Neural cell (in vitro differentiated cells): ENCODE measurements at regions not wholly inside any gene's neighbourhood (a gene's known extent, or its start where the extent isn't known, plus 50 kb on each side); places are given as distances from the start of the nearest gene placed in this dataset.

ENCODE experiments used
- H2AFZ ChIP-seq: fragments of 200-600, 300-800 bp; sonication (generic), shearing (Covaris generic); 2 replicates; pipeline ENCODE4 v1.6.0; 2014; ENCODE audit warnings: low read depth, mild to moderate bottlenecking, antibody characterized with exemption, low read length, moderate library complexity
- H3F3A ChIP-seq: fragments of 200-600 bp; shearing (Covaris generic); 2 replicates; pipeline ENCODE4 v1.6.1; 2016; ENCODE audit warnings: mild to moderate bottlenecking, moderate library complexity, mixed read lengths, antibody characterized with exemption, low read length; ENCODE audit not compliant: insufficient read depth, poor library complexity, severe bottlenecking
- H3K27ac ChIP-seq: fragments of 200-600, 300-800 bp; sonication (generic), shearing (Covaris generic); 2 replicates; pipeline ENCODE4 v1.5.1; 2014; ENCODE audit warnings: mild to moderate bottlenecking, low read length, moderate library complexity
- H3K27me3 ChIP-seq: fragments of 300-800, 200-600 bp; sonication (generic), shearing (Covaris generic); 2 replicates; pipeline ENCODE4 v1.6.0; 2014; ENCODE audit warnings: mild to moderate bottlenecking, low read depth, low read length, moderate library complexity; ENCODE audit not compliant: insufficient read depth
- H3K36me3 ChIP-seq: fragments of 300-800, 200-600 bp; sonication (generic), shearing (Covaris generic); 2 replicates; pipeline ENCODE4 v1.5.1; 2014; ENCODE audit warnings: mild to moderate bottlenecking, antibody characterized with exemption, low read length, moderate library complexity; ENCODE audit not compliant: insufficient read depth
- H3K4me2 ChIP-seq: fragments of 300-800, 200-600 bp; sonication (generic), shearing (Covaris generic); 2 replicates; pipeline ENCODE4 v1.6.0; 2014; ENCODE audit warnings: mild to moderate bottlenecking, low read length
- H3K4me3 ChIP-seq: fragments of 300-800, 200-600 bp; sonication (generic), shearing (Covaris generic); 2 replicates; pipeline ENCODE4 v1.5.1; 2014; ENCODE audit warnings: mild to moderate bottlenecking, low read length, moderate library complexity
- H3K79me2 ChIP-seq: fragments of 200-600 bp; shearing (Covaris generic); replicated peaks from 2 replicates; pipeline ENCODE4 v1.6.0; 2014; ENCODE audit warnings: mild to moderate bottlenecking, low read length, moderate library complexity; ENCODE audit not compliant: insufficient read depth
- H3K9ac ChIP-seq: fragments of 300-800, 200-600 bp; sonication (generic), shearing (Covaris generic); 2 replicates; pipeline ENCODE4 v1.6.1; 2016; ENCODE audit warnings: mild to moderate bottlenecking, low read length, mixed read lengths
- H3K9me2 ChIP-seq: fragments of 200-600 bp; shearing (Covaris generic); 2 replicates; pipeline ENCODE4 v1.6.1; 2016; ENCODE audit warnings: mild to moderate bottlenecking, low read length, mixed read lengths; ENCODE audit not compliant: insufficient read depth
- H3K9me3 ChIP-seq: fragments of 200-600, 300-800 bp; sonication (generic), shearing (Covaris generic); 2 replicates; pipeline ENCODE4 v1.6.1; 2016; ENCODE audit warnings: mild to moderate bottlenecking, mixed run types, low read length, moderate library complexity, mixed read lengths
- H4K20me1 ChIP-seq: fragments of 200-600 bp; shearing (Covaris generic); 2 replicates; pipeline ENCODE4 v1.6.1; 2016; ENCODE audit warnings: mild to moderate bottlenecking, mixed run types; ENCODE audit not compliant: insufficient read depth
- EP300 ChIP-seq: fragments of 450-650 bp; conservative IDR thresholded peaks from 2 replicates; pipeline ENCODE4 v1.6.1; 2014; ENCODE audit warnings: antibody characterized with exemption, mild to moderate bottlenecking, moderate library complexity; ENCODE audit not compliant: poor library complexity, severe bottlenecking
- EZH2 ChIP-seq: fragments of 200-600, 300-800 bp; shearing (Covaris generic), sonication (generic); IDR thresholded peaks from 2 replicates; pipeline ENCODE4 v1.6.1; 2014; ENCODE audit warnings: antibody characterized with exemption, low read length, borderline replicate concordance, mild to moderate bottlenecking; ENCODE audit not compliant: insufficient read depth, poor library complexity, severe bottlenecking
- MXI1 ChIP-seq: fragments of 450-650 bp; conservative IDR thresholded peaks from 2 replicates; pipeline ENCODE4 v1.6.1; 2014; ENCODE audit warnings: antibody characterized with exemption, mild to moderate bottlenecking; ENCODE audit not compliant: poor library complexity, severe bottlenecking
- POLR2AphosphoS5 ChIP-seq: IDR thresholded peaks from 2 replicates; pipeline ENCODE4 v1.6.1; 2012
- RAD21 ChIP-seq: fragments of 450-650 bp; conservative IDR thresholded peaks from 2 replicates; pipeline ENCODE4 v1.6.1; 2014; ENCODE audit warnings: antibody characterized with exemption, mild to moderate bottlenecking, moderate library complexity
- SMC3 ChIP-seq: fragments of 450-650 bp; conservative IDR thresholded peaks from 2 replicates; pipeline ENCODE4 v1.6.1; 2014; ENCODE audit warnings: antibody characterized with exemption, mild to moderate bottlenecking, moderate library complexity; ENCODE audit not compliant: poor library complexity
- TAF1 ChIP-seq: IDR thresholded peaks from 2 replicates; pipeline ENCODE4 v1.6.1; 2012; ENCODE audit warnings: low read depth
- TF ChIP-seq, protein P1 (sequence below): IDR thresholded peaks from 2 replicates; pipeline ENCODE4 v1.6.1; 2012; ENCODE audit warnings: borderline replicate concordance
- TF ChIP-seq, protein P2 (sequence below): fragments of 450-650 bp; IDR thresholded peaks from 2 replicates; pipeline ENCODE4 v1.5.1; 2014; ENCODE audit warnings: antibody characterized with exemption, mild to moderate bottlenecking, moderate library complexity; ENCODE audit not compliant: poor library complexity, severe bottlenecking

- Histone ChIP-seq H3K36me3 (no peaks in the 10 kb centered on the region), H3K4me3 (no peak overlapping the region), H3K27me3 (no peaks in the 10 kb centered on the region), H2AFZ (no peak overlapping the region), H3K79me2 (no peaks in the 10 kb centered on the region), H4K20me1 (no peaks in the 10 kb centered on the region), H3K9me2 (no peaks in the 10 kb centered on the region), H3K9ac (no peak overlapping the region), H3K4me2 (no peak overlapping the region), H3K27ac (no peak overlapping the region), H3K9me3 (no peaks in the 10 kb centered on the region), H3F3A (no peaks in the 10 kb centered on the region)
- TF ChIP-seq MXI1, result no peak
- TF ChIP-seq POLR2AphosphoS5, result no peak
- TF ChIP-seq, protein P1, sequence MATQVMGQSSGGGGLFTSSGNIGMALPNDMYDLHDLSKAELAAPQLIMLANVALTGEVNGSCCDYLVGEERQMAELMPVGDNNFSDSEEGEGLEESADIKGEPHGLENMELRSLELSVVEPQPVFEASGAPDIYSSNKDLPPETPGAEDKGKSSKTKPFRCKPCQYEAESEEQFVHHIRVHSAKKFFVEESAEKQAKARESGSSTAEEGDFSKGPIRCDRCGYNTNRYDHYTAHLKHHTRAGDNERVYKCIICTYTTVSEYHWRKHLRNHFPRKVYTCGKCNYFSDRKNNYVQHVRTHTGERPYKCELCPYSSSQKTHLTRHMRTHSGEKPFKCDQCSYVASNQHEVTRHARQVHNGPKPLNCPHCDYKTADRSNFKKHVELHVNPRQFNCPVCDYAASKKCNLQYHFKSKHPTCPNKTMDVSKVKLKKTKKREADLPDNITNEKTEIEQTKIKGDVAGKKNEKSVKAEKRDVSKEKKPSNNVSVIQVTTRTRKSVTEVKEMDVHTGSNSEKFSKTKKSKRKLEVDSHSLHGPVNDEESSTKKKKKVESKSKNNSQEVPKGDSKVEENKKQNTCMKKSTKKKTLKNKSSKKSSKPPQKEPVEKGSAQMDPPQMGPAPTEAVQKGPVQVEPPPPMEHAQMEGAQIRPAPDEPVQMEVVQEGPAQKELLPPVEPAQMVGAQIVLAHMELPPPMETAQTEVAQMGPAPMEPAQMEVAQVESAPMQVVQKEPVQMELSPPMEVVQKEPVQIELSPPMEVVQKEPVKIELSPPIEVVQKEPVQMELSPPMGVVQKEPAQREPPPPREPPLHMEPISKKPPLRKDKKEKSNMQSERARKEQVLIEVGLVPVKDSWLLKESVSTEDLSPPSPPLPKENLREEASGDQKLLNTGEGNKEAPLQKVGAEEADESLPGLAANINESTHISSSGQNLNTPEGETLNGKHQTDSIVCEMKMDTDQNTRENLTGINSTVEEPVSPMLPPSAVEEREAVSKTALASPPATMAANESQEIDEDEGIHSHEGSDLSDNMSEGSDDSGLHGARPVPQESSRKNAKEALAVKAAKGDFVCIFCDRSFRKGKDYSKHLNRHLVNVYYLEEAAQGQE, result no peak
- no peak for TF ChIP-seq EP300
- no peak for TF ChIP-seq RAD21
- no peak for TF ChIP-seq EZH2
- no peak for TF ChIP-seq SMC3
- TF ChIP-seq TAF1, result no peak
- TF ChIP-seq, protein P2, sequence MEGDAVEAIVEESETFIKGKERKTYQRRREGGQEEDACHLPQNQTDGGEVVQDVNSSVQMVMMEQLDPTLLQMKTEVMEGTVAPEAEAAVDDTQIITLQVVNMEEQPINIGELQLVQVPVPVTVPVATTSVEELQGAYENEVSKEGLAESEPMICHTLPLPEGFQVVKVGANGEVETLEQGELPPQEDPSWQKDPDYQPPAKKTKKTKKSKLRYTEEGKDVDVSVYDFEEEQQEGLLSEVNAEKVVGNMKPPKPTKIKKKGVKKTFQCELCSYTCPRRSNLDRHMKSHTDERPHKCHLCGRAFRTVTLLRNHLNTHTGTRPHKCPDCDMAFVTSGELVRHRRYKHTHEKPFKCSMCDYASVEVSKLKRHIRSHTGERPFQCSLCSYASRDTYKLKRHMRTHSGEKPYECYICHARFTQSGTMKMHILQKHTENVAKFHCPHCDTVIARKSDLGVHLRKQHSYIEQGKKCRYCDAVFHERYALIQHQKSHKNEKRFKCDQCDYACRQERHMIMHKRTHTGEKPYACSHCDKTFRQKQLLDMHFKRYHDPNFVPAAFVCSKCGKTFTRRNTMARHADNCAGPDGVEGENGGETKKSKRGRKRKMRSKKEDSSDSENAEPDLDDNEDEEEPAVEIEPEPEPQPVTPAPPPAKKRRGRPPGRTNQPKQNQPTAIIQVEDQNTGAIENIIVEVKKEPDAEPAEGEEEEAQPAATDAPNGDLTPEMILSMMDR, result no peak
Measured at GRCh38 chr9:103837940-103838339, 256.2 kb upstream of the SMC2 start.

DNA sequence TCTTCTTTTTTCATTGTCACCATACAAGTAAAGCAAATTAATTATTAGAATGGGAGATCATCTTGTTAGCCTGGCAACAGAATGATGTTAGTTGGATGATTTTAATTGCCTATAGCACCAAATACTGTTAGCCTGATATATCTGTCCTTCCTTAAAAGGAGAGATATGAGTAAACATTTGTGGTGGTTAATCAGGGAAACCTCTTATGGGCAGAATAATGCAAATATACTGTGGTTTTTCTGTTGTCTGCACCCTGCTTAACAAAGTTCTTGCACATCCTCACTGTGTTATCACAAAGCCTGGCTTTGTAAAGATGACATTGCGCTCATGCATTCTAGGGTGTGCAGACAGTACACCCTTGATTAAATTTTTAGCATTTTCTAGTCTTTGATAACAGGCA lies 254.9 kb upstream of the SMC2 start:
- H3K79me2 ChIP-seq, result no peaks in the 10 kb centered on the region
- H3K4me2 ChIP-seq, result no peak overlapping the region
- no peaks in the 10 kb centered on the region for H3K9me3 ChIP-seq
- no peak overlapping the region for H3K27ac ChIP-seq
- no peak overlapping the region for H3K4me3 ChIP-seq
- H3K9me2 ChIP-seq, result no peaks in the 10 kb centered on the region
- H3K36me3 ChIP-seq, result no peaks in the 10 kb centered on the region
- no peak overlapping the region for H3K9ac ChIP-seq
- H2AFZ ChIP-seq, result no peak overlapping the region
- H3F3A ChIP-seq, result no peaks in the 10 kb centered on the region
- H3K27me3 ChIP-seq, result no peaks in the 10 kb centered on the region
- H4K20me1 ChIP-seq, result no peaks in the 10 kb centered on the region
- no peak for TF ChIP-seq EZH2

- no peak overlapping the region for H3K27ac ChIP-seq
- no peaks in the 10 kb centered on the region for H3F3A ChIP-seq
- no peak overlapping the region for H3K4me2 ChIP-seq
- TF ChIP-seq SMC3, result no peak
- TF ChIP-seq, protein P2, result no peak
- TF ChIP-seq, protein P1, result no peak
- no peak for TF ChIP-seq RAD21
- TF ChIP-seq POLR2AphosphoS5, result no peak
- no peaks in the 10 kb centered on the region for H3K79me2 ChIP-seq
- no peaks in the 10 kb centered on the region for H4K20me1 ChIP-seq
- no peaks in the 10 kb centered on the region for H3K36me3 ChIP-seq
- no peaks in the 10 kb centered on the region for H3K9me2 ChIP-seq
- H2AFZ ChIP-seq, result no peak overlapping the region
- H3K27me3 ChIP-seq, result no peaks in the 10 kb centered on the region
- no peaks in the 10 kb centered on the region for H3K9me3 ChIP-seq
- H3K4me3 ChIP-seq, result no peak overlapping the region
- H3K9ac ChIP-seq, result no peak overlapping the region
Measured at GRCh38 chr9:103867886-103868285, 226.2 kb upstream of the SMC2 start.
